ENCODE measurements at regions not wholly inside any gene's neighbourhood (a gene's known extent, or its start where the extent isn't known, plus 50 kb on each side); places are given as distances from the start of the nearest gene placed in this dataset.

DNA sequence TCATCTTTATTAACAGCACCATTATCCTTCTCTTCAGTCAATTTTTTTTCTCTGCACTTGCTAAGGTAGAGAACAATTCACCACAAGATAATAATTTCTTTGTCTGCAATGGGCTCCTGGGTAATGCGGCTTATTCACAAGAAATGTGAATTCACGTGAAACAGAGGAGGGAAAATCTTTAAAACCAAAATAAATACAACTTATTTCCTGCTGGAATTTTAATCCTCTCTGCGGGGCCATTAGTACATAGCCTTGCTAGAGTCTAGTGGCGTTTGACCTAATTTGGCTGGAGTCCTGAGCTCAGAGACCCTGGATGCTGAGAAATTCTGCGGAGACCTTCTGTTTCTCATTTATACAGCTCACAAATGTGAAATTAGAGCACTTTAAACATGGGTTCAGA lies 319.3 kb upstream of the MMADHC start:
- intact Hi-C loops (cut with DNase I; ENCODE audit: low total_unique reads) = no loop called here
- WGBS, 2 donors = 57 to 59% methylated on average over 5 of the region's 5 CpGs

DNA sequence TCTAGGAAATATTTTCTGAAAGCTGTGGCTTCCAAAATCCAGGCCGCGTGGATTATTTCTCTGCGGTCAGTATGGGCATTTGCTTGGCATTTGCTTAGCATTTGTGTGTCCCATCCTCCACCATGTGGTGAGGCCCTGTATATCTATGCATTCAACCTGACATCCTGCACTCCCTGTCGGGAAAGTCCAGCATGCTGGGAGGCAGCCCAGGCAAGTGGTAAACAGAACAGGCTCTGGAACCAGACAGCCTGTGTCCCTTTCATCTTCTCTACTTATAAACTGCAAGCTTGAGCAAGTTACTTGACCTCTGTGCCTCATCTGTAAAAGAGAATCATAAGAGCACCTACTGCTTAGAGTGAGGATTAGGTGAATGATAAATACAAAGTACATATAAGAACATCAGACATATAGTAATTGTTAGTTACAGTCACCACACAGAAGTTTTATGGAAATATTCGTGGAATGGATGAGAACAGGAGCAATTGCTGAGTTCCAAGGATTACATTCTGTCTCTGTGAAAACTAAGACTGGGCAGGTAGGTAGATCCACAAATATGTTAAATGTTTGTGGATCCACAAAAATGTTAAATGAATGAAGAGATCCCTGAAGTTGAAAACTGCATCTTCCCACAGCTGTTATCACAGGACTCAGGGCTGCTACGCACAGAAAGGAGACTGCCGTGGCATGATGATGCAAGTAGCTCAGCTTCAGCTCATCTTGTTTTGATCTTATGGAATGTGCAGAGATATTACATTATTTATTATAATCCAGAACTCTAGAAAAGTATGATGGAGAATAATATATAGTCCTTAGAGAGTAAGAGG lies 317.0 kb upstream of the MMADHC start:
- H3K27me3 ChIP-seq = no peaks in the 10 kb centered on the region
- no peaks in the 10 kb centered on the region for H3K9me3 ChIP-seq
- intact Hi-C loops (cut with DNase I; ENCODE audit: low total_unique reads) = no loop called here
- 78 to 86% methylated on average over 7 of the region's 7 CpGs for WGBS, 2 donors
- no peak for TF ChIP-seq POLR2A (IDR thresholded peaks at IDR 0.05)
- TF ChIP-seq, protein P1, sequence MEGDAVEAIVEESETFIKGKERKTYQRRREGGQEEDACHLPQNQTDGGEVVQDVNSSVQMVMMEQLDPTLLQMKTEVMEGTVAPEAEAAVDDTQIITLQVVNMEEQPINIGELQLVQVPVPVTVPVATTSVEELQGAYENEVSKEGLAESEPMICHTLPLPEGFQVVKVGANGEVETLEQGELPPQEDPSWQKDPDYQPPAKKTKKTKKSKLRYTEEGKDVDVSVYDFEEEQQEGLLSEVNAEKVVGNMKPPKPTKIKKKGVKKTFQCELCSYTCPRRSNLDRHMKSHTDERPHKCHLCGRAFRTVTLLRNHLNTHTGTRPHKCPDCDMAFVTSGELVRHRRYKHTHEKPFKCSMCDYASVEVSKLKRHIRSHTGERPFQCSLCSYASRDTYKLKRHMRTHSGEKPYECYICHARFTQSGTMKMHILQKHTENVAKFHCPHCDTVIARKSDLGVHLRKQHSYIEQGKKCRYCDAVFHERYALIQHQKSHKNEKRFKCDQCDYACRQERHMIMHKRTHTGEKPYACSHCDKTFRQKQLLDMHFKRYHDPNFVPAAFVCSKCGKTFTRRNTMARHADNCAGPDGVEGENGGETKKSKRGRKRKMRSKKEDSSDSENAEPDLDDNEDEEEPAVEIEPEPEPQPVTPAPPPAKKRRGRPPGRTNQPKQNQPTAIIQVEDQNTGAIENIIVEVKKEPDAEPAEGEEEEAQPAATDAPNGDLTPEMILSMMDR (IDR thresholded peaks at IDR 0.05) = no peak
- no peaks in the 10 kb centered on the region for H3K36me3 ChIP-seq (ENCODE audit: low read depth, missing control alignments)
- no peak overlapping the region for H3K27ac ChIP-seq
- no peak for DNase-seq
- no peaks in the 10 kb centered on the region for H3K4me1 ChIP-seq
- no peak overlapping the region for H3K4me3 ChIP-seq

More for the DNA sequence above, 319.3 kb upstream of the MMADHC start:
- Histone ChIP-seq H3K4me3 (no peak overlapping the region), H3K27me3 (no peaks in the 10 kb centered on the region), H3K9me3 (no peaks in the 10 kb centered on the region), H3K4me1 (no peaks in the 10 kb centered on the region), H3K36me3 (ENCODE audit: low read depth, missing control alignments) (no peaks in the 10 kb centered on the region), H3K27ac (no peak overlapping the region)
- TF ChIP-seq, protein P1 (IDR thresholded peaks at IDR 0.05) = no peak
- TF ChIP-seq POLR2A (IDR thresholded peaks at IDR 0.05) = no peak
- DNase-seq = no peak

DNA sequence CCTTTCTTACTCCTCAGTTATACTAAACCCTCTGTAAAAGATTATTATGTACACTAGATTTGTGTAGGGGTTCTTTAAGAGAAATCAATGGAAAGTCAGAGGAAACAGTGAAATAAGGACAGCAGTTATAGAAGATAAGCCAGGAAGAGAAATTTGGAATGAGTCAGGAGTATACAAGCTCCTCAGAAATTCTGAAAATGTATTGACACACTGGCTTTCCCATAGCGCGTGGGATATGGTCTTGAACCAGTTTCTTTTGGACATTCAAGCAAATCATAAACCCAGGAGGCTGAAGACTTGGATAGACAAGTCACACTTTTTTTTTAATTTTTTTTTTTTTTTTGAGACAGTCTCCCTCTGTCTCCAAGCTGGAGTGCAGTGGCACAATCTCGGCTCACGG lies 316.1 kb upstream of the MMADHC start:
- WGBS, 2 donors = 94 to 96% methylated on average over 4 of the region's 4 CpGs
- intact Hi-C loops (cut with DNase I; ENCODE audit: low total_unique reads) = no loop called here
- H3K27ac ChIP-seq = no peak overlapping the region
- no peak for DNase-seq
- H3K36me3 ChIP-seq (ENCODE audit: low read depth, missing control alignments) = no peaks in the 10 kb centered on the region
- TF ChIP-seq POLR2A (IDR thresholded peaks at IDR 0.05) = no peak
- TF ChIP-seq, protein P1 (IDR thresholded peaks at IDR 0.05) = no peak
- H3K4me3 ChIP-seq = no peak overlapping the region
- H3K9me3 ChIP-seq = no peaks in the 10 kb centered on the region
- H3K27me3 ChIP-seq = no peaks in the 10 kb centered on the region
- H3K4me1 ChIP-seq = no peaks in the 10 kb centered on the region

DNA sequence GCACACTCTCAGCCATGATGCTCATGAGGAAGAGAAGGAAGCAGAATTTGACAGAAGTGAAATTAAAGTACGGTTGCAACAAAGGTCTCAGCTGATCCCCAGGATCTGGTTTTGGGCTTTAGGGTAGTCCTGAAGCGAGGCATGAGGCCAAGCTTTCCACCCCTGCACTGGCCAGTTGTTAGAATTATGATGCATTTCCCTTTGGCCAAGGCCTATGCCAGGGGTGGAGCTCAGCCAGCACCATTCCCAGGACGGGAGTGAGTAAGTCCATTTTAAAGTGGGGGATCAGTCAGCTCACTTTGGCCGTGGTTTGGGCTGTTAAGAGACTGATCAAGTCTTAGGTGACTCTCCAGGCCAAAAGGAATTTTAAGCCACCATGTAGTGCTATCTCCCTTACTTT lies 314.5 kb upstream of the MMADHC start:
- no peaks in the 10 kb centered on the region for H3K36me3 ChIP-seq (ENCODE audit: low read depth, missing control alignments)
- no peak overlapping the region for H3K27ac ChIP-seq
- no peak overlapping the region for H3K4me3 ChIP-seq
- intact Hi-C loops (cut with DNase I; ENCODE audit: low total_unique reads) = no loop called here
- H3K9me3 ChIP-seq = no peaks in the 10 kb centered on the region
- WGBS, 2 donors = 77 to 88% methylated on average over 4 of the region's 4 CpGs
- H3K4me1 ChIP-seq = no peaks in the 10 kb centered on the region
- H3K27me3 ChIP-seq = no peaks in the 10 kb centered on the region
- TF ChIP-seq, protein P1 (IDR thresholded peaks at IDR 0.05) = no peak
- no peak for TF ChIP-seq POLR2A (IDR thresholded peaks at IDR 0.05)
- no peak for DNase-seq
